ENCODE measurements at regions not wholly inside any gene's neighbourhood (a gene's known extent, or its start where the extent isn't known, plus 50 kb on each side); places are given as distances from the start of the nearest gene placed in this dataset.

DNA sequence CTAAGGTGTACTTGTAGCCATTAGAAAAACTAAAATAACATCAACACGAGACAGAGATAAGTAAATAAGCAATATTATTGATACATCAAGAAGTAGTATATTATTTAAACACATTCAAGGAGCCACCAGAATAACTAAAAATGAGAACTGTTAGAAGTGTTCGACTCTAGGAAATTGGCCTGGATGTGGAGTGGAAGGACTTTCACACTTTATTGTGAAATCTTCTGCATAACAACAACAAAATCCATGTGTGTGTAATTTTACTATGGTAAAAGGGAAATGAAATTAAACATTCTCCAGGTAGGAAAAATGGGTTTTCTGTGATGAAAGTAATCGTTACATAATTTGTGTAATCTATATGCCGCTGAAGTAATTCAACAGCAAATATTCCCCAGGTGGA, 96.3 kb upstream of the RNF152 start:
- H3K79me2 ChIP-seq (ENCODE audit: insufficient read depth, low read length): no peaks in the 10 kb centered on the region
- no peaks in the 10 kb centered on the region for H3K9me3 ChIP-seq (replicated peaks in 1 of 2; ENCODE audit: control insufficient read depth in 1 of 2, insufficient read depth in 1 of 2, low read length in 2 of 2)
- no CpG with 5 or more reads among the region's 4 CpGs for WGBS (ENCODE audit: insufficient coverage)
- Mint-ChIP-seq H3K4me1 (peaks cover 52% of the 10 kb centered on the region), H3K36me3 (no peaks in the 10 kb centered on the region), H3K27ac (no peak overlapping the region), H3K4me3 (no peak overlapping the region), H3K9me3 (peaks cover 0 to 2% (median 0%) of the 10 kb centered on the region in 7 donors), H3K27me3 (ENCODE audit: low read depth in 3 of 3) (no peaks in the 10 kb centered on the region)
- TF ChIP-seq, protein P1, sequence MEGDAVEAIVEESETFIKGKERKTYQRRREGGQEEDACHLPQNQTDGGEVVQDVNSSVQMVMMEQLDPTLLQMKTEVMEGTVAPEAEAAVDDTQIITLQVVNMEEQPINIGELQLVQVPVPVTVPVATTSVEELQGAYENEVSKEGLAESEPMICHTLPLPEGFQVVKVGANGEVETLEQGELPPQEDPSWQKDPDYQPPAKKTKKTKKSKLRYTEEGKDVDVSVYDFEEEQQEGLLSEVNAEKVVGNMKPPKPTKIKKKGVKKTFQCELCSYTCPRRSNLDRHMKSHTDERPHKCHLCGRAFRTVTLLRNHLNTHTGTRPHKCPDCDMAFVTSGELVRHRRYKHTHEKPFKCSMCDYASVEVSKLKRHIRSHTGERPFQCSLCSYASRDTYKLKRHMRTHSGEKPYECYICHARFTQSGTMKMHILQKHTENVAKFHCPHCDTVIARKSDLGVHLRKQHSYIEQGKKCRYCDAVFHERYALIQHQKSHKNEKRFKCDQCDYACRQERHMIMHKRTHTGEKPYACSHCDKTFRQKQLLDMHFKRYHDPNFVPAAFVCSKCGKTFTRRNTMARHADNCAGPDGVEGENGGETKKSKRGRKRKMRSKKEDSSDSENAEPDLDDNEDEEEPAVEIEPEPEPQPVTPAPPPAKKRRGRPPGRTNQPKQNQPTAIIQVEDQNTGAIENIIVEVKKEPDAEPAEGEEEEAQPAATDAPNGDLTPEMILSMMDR (IDR thresholded peaks at IDR 0.05): no peak
- intact Hi-C loops (cut with micrococcal nuclease): no loop called here
- no peak overlapping the region for H3K9ac ChIP-seq (ENCODE audit: insufficient read depth, low read length, poor library complexity, severe bottlenecking)
- H3K4me1 ChIP-seq (ENCODE audit: control insufficient read depth in 1 of 2, insufficient read depth in 2 of 2, low read length in 2 of 2): peaks cover 47 to 62% of the 10 kb centered on the region in 2 donors
- no peak overlapping the region for H3K4me2 ChIP-seq (replicated peaks; ENCODE audit: extremely low read depth, low read length, poor library complexity, severe bottlenecking)
- no peaks in the 10 kb centered on the region for H3K27me3 ChIP-seq (ENCODE audit: control insufficient read depth in 2 of 2, insufficient read depth in 2 of 2, low read length in 2 of 2)
- H3K4me3 ChIP-seq (replicated peaks in 1 of 3; ENCODE audit: low read depth in 2 of 3, low read length in 3 of 3): no peak overlapping the region
- H4K20me1 ChIP-seq (ENCODE audit: insufficient read depth, low read length): no peaks in the 10 kb centered on the region
- no peak overlapping the region for H2AFZ ChIP-seq (ENCODE audit: insufficient read depth, low read depth, low read length, poor library complexity, severe bottlenecking)
- no peak for DNase-seq
- no peaks in the 10 kb centered on the region for H3K36me3 ChIP-seq (replicated peaks in 1 of 2; ENCODE audit: control insufficient read depth in 1 of 2, insufficient read depth in 2 of 2, low read length in 2 of 2)
- no peak overlapping the region for H3K27ac ChIP-seq (ENCODE audit: low read depth in 1 of 2, low read length in 2 of 2)

DNA sequence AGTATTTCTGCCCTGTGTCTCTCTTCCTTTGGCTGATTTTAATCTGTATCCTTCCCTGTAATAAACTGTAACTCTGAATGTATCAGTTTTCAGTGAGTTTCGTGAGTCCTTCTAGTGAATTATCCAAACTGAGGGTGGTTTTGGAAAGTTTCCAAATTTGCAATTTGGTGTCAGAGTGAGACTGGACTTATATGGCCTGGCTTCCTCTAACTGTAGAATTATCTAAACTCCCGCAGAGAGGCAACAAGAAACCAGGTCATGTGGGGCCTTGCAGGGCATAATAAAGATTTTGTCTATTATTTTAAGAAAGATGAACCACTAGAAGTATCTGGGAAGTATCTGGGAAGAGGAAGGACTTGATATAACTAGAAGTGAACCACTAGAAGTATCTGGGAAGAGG, 95.3 kb upstream of the RNF152 start:
- H3K27me3 ChIP-seq (ENCODE audit: control insufficient read depth in 2 of 2, insufficient read depth in 2 of 2, low read length in 2 of 2): no peaks in the 10 kb centered on the region
- no peaks in the 10 kb centered on the region for H3K9me3 ChIP-seq (replicated peaks in 1 of 2; ENCODE audit: control insufficient read depth in 1 of 2, insufficient read depth in 1 of 2, low read length in 2 of 2)
- H2AFZ ChIP-seq (ENCODE audit: insufficient read depth, low read depth, low read length, poor library complexity, severe bottlenecking): no peak overlapping the region
- TF ChIP-seq, protein P1 (IDR thresholded peaks at IDR 0.05): no peak
- no peak overlapping the region for H3K4me3 ChIP-seq (replicated peaks in 1 of 3; ENCODE audit: low read depth in 2 of 3, low read length in 3 of 3)
- no peak overlapping the region for H3K9ac ChIP-seq (ENCODE audit: insufficient read depth, low read length, poor library complexity, severe bottlenecking)
- WGBS (ENCODE audit: insufficient coverage): no CpG with 5 or more reads among the region's 2 CpGs
- no peaks in the 10 kb centered on the region for H3K36me3 ChIP-seq (replicated peaks in 1 of 2; ENCODE audit: control insufficient read depth in 1 of 2, insufficient read depth in 2 of 2, low read length in 2 of 2)
- Mint-ChIP-seq H3K4me3 (no peak overlapping the region), H3K36me3 (no peaks in the 10 kb centered on the region), H3K27ac (no peak overlapping the region), H3K4me1 (peaks cover 43% of the 10 kb centered on the region), H3K9me3 (peaks cover 0 to 2% (median 0%) of the 10 kb centered on the region in 7 donors), H3K27me3 (ENCODE audit: low read depth in 3 of 3) (no peaks in the 10 kb centered on the region)
- peaks cover 37 to 52% of the 10 kb centered on the region in 2 donors for H3K4me1 ChIP-seq (ENCODE audit: control insufficient read depth in 1 of 2, insufficient read depth in 2 of 2, low read length in 2 of 2)
- no peaks in the 10 kb centered on the region for H3K79me2 ChIP-seq (ENCODE audit: insufficient read depth, low read length)
- DNase-seq: no peak
- no peak overlapping the region for H3K4me2 ChIP-seq (replicated peaks; ENCODE audit: extremely low read depth, low read length, poor library complexity, severe bottlenecking)
- intact Hi-C loops (cut with micrococcal nuclease): no loop called here
- H3K27ac ChIP-seq (ENCODE audit: low read depth in 1 of 2, low read length in 2 of 2): no peak overlapping the region
- H4K20me1 ChIP-seq (ENCODE audit: insufficient read depth, low read length): no peaks in the 10 kb centered on the region
